H1 (cell line): ENCODE measurements at regions not wholly inside any gene's neighbourhood (a gene's known extent, or its start where the extent isn't known, plus 50 kb on each side); places are given as distances from the start of the nearest gene placed in this dataset.

Experiments
- CTCF ChIA-PET: fragments of 300-600 bp; sonication (Branson Sonifier 250); formaldehyde crosslinking; loops from one replicate; lab custom pipeline; 2021; ENCODE audit not compliant: partially characterized antibody; lab: Charles Lee
- POLR2A ChIA-PET: fragments of 300-600 bp; sonication (Branson Sonifier 250); formaldehyde crosslinking; loops from one replicate; lab custom pipeline; 2021; ENCODE audit warnings: inconsistent platforms; ENCODE audit not compliant: partially characterized antibody; lab: Charles Lee
- DNase-seq, 2 experiments: peaks; one replicate each; pipeline versions ENCODE4 v3.0.0 to v3.0.0-alpha.2; 2010 to 2022; ENCODE audit warnings: low spot score in 2 of 2, low read depth in 1 of 2, mixed read lengths in 1 of 2
- FAIRE-seq: peaks from 2 replicates; lab custom pipeline; 2011; peaks lifted over from hg19 to GRCh38; lab: Jason Lieb, UNC
- H2AFZ ChIP-seq: 2 replicates; pipeline ENCODE4 v1.8.1; 2012; ENCODE audit warnings: low read length, inconsistent platforms
- H2AK5ac ChIP-seq: 2 replicates; pipeline ENCODE4 v1.6.1; 2013; ENCODE audit warnings: low read depth, low read length
- H2BK120ac ChIP-seq: replicated peaks from 2 replicates; pipeline ENCODE3; 2013; ENCODE audit warnings: low read depth, low read length, inconsistent platforms
- H2BK12ac ChIP-seq: 2 replicates; pipeline ENCODE4 v1.6.1; 2013; ENCODE audit warnings: low read depth, low read length
- H2BK15ac ChIP-seq: 2 replicates; pipeline ENCODE4 v1.6.1; 2013; ENCODE audit warnings: low read length
- H2BK20ac ChIP-seq: 2 replicates; pipeline ENCODE4 v1.6.1; 2013; ENCODE audit warnings: low read length
- H2BK5ac ChIP-seq: 2 replicates; pipeline ENCODE4 v1.6.1; 2013; ENCODE audit warnings: low read depth, low read length
- H3K14ac ChIP-seq: 2 replicates; pipeline ENCODE4 v1.6.1; 2013; ENCODE audit warnings: inconsistent platforms; ENCODE audit not compliant: insufficient read length
- H3K18ac ChIP-seq: 2 replicates; pipeline ENCODE4 v1.6.1; 2013; ENCODE audit warnings: low read length; ENCODE audit errors: extremely low read depth
- H3K23ac ChIP-seq: 2 replicates; pipeline ENCODE4 v1.6.1; 2013; ENCODE audit warnings: inconsistent platforms; ENCODE audit not compliant: insufficient read length
- H3K23me2 ChIP-seq: 2 replicates; pipeline ENCODE4 v1.6.1; 2013; ENCODE audit warnings: low read depth, low read length
- H3K27ac ChIP-seq: 2 replicates; pipeline ENCODE4 v1.6.1; 2011; ENCODE audit warnings: low read depth, low read length, inconsistent platforms
- H3K27me3 ChIP-seq, 4 experiments: replicated peaks in 1 of 4; 1 replicate in 1 of 4; 2 replicates in 3 of 4; pipeline versions ENCODE4 v1.6.1 to v1.8.1; 2011 to 2013; ENCODE audit warnings: low read length in 3 of 4, mild to moderate bottlenecking in 3 of 4, inconsistent platforms in 2 of 4, mixed read lengths in 2 of 4, moderate library complexity in 1 of 4; ENCODE audit not compliant: control insufficient read depth in 3 of 4, insufficient read depth in 3 of 4; ENCODE audit errors: extremely low read depth in 1 of 4
- H3K36me3 ChIP-seq, 4 experiments: 2 replicates each; pipeline versions ENCODE4 v1.6.1 to v1.8.1; 2011 to 2013; ENCODE audit warnings: mild to moderate bottlenecking in 4 of 4, low read length in 3 of 4, moderate library complexity in 2 of 4, control low read depth in 1 of 4, inconsistent platforms in 1 of 4; ENCODE audit not compliant: insufficient read depth in 4 of 4, control insufficient read depth in 2 of 4
- H3K4ac ChIP-seq: replicated peaks from 2 replicates; pipeline ENCODE3; 2013; ENCODE audit warnings: low read length, low read depth, mixed read lengths, inconsistent platforms; ENCODE audit not compliant: insufficient read length
- H3K4me1 ChIP-seq, 4 experiments: replicated peaks in 1 of 4; 1 replicate in 1 of 4; 2 replicates in 3 of 4; pipeline versions ENCODE4 v1.6.1 to v1.8.1; 2011 to 2013; ENCODE audit warnings: low read length in 3 of 4, inconsistent platforms in 2 of 4, mixed read lengths in 1 of 4; ENCODE audit not compliant: insufficient read depth in 4 of 4, control insufficient read depth in 3 of 4
- H3K4me2 ChIP-seq, 2 experiments: 2 replicates each; pipeline versions ENCODE4 v1.6.1 to v1.8.1; 2011 to 2013; ENCODE audit warnings: low read depth in 2 of 2, low read length in 2 of 2, control low read depth in 1 of 2, inconsistent platforms in 1 of 2, mild to moderate bottlenecking in 1 of 2; ENCODE audit not compliant: insufficient read depth in 1 of 2
- H3K4me3 ChIP-seq, 4 experiments: fragments of 200-600, 300-600 bp in 1 of 4; sonication (generic), shearing (Covaris generic), sonication (Bioruptor Twin) in 1 of 4; 2 replicates each; pipeline versions ENCODE4 v1.5.1 to v1.8.1; 2011 to 2016; ENCODE audit warnings: low read length in 4 of 4, low read depth in 3 of 4, control low read depth in 2 of 4, inconsistent platforms in 2 of 4, mild to moderate bottlenecking in 2 of 4, mixed read lengths in 1 of 4, moderate library complexity in 1 of 4; ENCODE audit not compliant: insufficient read depth in 2 of 4; ENCODE audit errors: extremely low read depth in 1 of 4
- H3K56ac ChIP-seq: replicated peaks from 2 replicates; pipeline ENCODE3; 2013; ENCODE audit warnings: low read depth, mild to moderate bottlenecking, mixed read lengths, low read length, inconsistent platforms; ENCODE audit not compliant: insufficient read length
- H3K79me1 ChIP-seq: 2 replicates; pipeline ENCODE4 v1.6.1; 2013; ENCODE audit warnings: low read depth, low read length, control low read depth
- H3K79me2 ChIP-seq, 2 experiments: 2 replicates each; pipeline versions ENCODE4 v1.6.1 to v1.8.1; 2012 to 2013; ENCODE audit warnings: low read length in 2 of 2, mild to moderate bottlenecking in 2 of 2, inconsistent platforms in 1 of 2; ENCODE audit not compliant: insufficient read depth in 2 of 2, control insufficient read depth in 1 of 2
- H3K9ac ChIP-seq, 4 experiments: replicated peaks in 1 of 4; 1 replicate in 1 of 4; 2 replicates in 3 of 4; pipeline versions ENCODE4 v1.6.1 to v1.8.1; 2011 to 2013; ENCODE audit warnings: low read depth in 3 of 4, low read length in 3 of 4, control low read depth in 2 of 4, mild to moderate bottlenecking in 2 of 4, moderate library complexity in 2 of 4, inconsistent platforms in 1 of 4; ENCODE audit errors: extremely low read depth in 1 of 4
- H3K9me3 ChIP-seq, 2 experiments: 2 replicates each; pipeline versions ENCODE4 v1.6.1 to v1.8.1; 2012 to 2013; ENCODE audit warnings: mild to moderate bottlenecking in 2 of 2, moderate library complexity in 2 of 2, control low read depth in 1 of 2, inconsistent platforms in 1 of 2, low read depth in 1 of 2, low read length in 1 of 2, mixed read lengths in 1 of 2; ENCODE audit not compliant: insufficient read depth in 2 of 2
- H4K20me1 ChIP-seq, 2 experiments: replicated peaks in 1 of 2; 2 replicates each; pipeline versions ENCODE3 to v1.8.1; 2011 to 2013; ENCODE audit warnings: inconsistent platforms in 2 of 2, low read length in 2 of 2, mild to moderate bottlenecking in 1 of 2; ENCODE audit not compliant: insufficient read depth in 2 of 2, control insufficient read depth in 1 of 2
- H4K5ac ChIP-seq: 2 replicates; pipeline ENCODE4 v1.6.1; 2013; ENCODE audit warnings: low read length, low read depth, mixed read lengths, inconsistent platforms; ENCODE audit not compliant: insufficient read length
- H4K8ac ChIP-seq: 2 replicates; pipeline ENCODE4 v1.8.0; 2013; ENCODE audit warnings: mild to moderate bottlenecking, moderate library complexity, low read length, inconsistent platforms; ENCODE audit not compliant: insufficient read depth; ENCODE audit errors: extremely low read depth
- H4K91ac ChIP-seq: replicated peaks from 2 replicates; pipeline ENCODE3; 2013; ENCODE audit warnings: low read length, mixed read lengths, inconsistent platforms; ENCODE audit not compliant: insufficient read length
- KDM1A ChIP-seq: fragments of 200-600, 300-600 bp; sonication (generic); IDR thresholded peaks from 2 replicates; pipeline ENCODE4 v1.7.1; 2016; ENCODE audit warnings: mild to moderate bottlenecking, low read length, borderline replicate concordance
- TBP ChIP-seq: IDR thresholded peaks from 2 replicates; pipeline ENCODE4 v1.6.1; 2011; ENCODE audit warnings: low read depth, low read length, improper control_type of control experiment
- TEAD4 ChIP-seq: IDR thresholded peaks from 2 replicates; pipeline ENCODE4 v1.6.1; 2012; ENCODE audit warnings: low read depth, low read length, inconsistent platforms, mixed read lengths
- WGBS, 2 experiments: shearing (Covaris generic) in 1 of 2; methylation state at CpG; one replicate each; pipeline versions ENCODE4 v1.1.6 to v1.1.7; 2013 to 2015; ENCODE audit warnings: low lambda C conversion rate in 2 of 2, mixed read lengths in 2 of 2, inconsistent platforms in 1 of 2, low coverage in 1 of 2, missing lambda C conversion rate in 1 of 2; ENCODE audit not compliant: insufficient replicate concordance in 2 of 2, insufficient coverage in 1 of 2, insufficient read length in 1 of 2; ENCODE audit errors: extremely low coverage in 1 of 2, missing lambda C conversion rate in 1 of 2; 5-methylcytosine and 5-hydroxymethylcytosine counted together

- Histone ChIP-seq H3K4me3 (no peak overlapping the region), H2BK15ac (no peak overlapping the region), H4K91ac (no peak overlapping the region), H2BK12ac (peak overlapping the region; percentile 82; the same call in 1 of the 2 replicates), H2AK5ac (no peak overlapping the region), H2AFZ (no peak overlapping the region), H3K4me2 (peak overlapping the region in 1 of 2 experiments; percentile 24; a peak in 1 of 4 replicates), H2BK20ac (no peak overlapping the region), H2BK5ac (0 out of 2 replicates have a peak overlapping the region, but pooled peaks have one; percentile 48), H3K23me2 (peaks cover 1% of the 10 kb centered on the region; the same call in 1 of the 2 replicates), H3K23ac (no peak overlapping the region), H3K56ac (no peak overlapping the region), H4K5ac (no peak overlapping the region), H3K9ac (no peak overlapping the region), H3K4ac (no peak overlapping the region), H3K27me3 (peaks cover 0 to 2% (median 0%) of the 10 kb centered on the region in 4 experiments; a peak in 2 of 7 replicates), H3K27ac (no peak overlapping the region), H3K9me3 (no peaks in the 10 kb centered on the region), H4K20me1 (no peaks in the 10 kb centered on the region), H3K36me3 (no peaks in the 10 kb centered on the region), H3K79me1 (no peaks in the 10 kb centered on the region), H3K4me1 (peaks cover 9 to 19% (median 13%) of the 10 kb centered on the region in 4 experiments), H4K8ac (no peak overlapping the region), H2BK120ac (peak overlapping the region; percentile 23)
- WGBS, 2 experiments, result 44% methylated on average over 5 of the region's 5 CpGs; no CpG with 5 or more reads in 1 of the 2 experiments
- CTCF ChIA-PET, result interaction anchor here (0.5 to 3.6 kb wide), 7 partner anchors 10 to 489 kb away, joined by 3 to 21 read pairs (median 3); no protein-coding TSS in a partner anchor
- FAIRE-seq, result no peak
- TF ChIP-seq KDM1A (peak; percentile 33; the same call in 1 of the 2 replicates), TBP (no peak), TEAD4 (peak; percentile 26; the same call in 1 of the 2 replicates)
- TF ChIP-seq, all 59 proteins: peak for 2
- no peak overlapping the region for H3K14ac ChIP-seq
- 0 out of 2 replicates have a peak overlapping the region, but pooled peaks have one; percentile 57 for H3K18ac ChIP-seq
- POLR2A ChIA-PET, result interaction anchor here (0.6 to 2.2 kb wide), 5 partner anchors 8 to 54 kb away, joined by 3 to 14 read pairs (median 3); no protein-coding TSS in a partner anchor
- no peaks in the 10 kb centered on the region for H3K79me2 ChIP-seq
- no peak for DNase-seq
Measured at GRCh38 chr20:1811621-1812498, 83.3 kb upstream of the SIRPA start.
